ENCODE measurements at regions not wholly inside any gene's neighbourhood (a gene's known extent, or its start where the extent isn't known, plus 50 kb on each side); places are given as distances from the start of the nearest gene placed in this dataset.

GRCh38 chr6:92369309-92369708, 1050.0 kb downstream of the EPHA7 start:
- Histone ChIP-seq H3K23me2 (ENCODE audit: insufficient read length, low read depth, low read length, poor library complexity, severe bottlenecking) (no peaks in the 10 kb centered on the region), H4K20me1 (ENCODE audit: control insufficient read depth, insufficient read depth, insufficient read length) (no peaks in the 10 kb centered on the region), H3K14ac (ENCODE audit: insufficient read depth, low read length) (no peak overlapping the region), H2AFZ (ENCODE audit: low read length) (no peak overlapping the region), H2BK15ac (ENCODE audit: low read depth, low read length) (no peak overlapping the region), H3K4ac (ENCODE audit: low read depth, low read length) (no peak overlapping the region), H3K23ac (ENCODE audit: insufficient read length, low read depth, low read length) (no peak overlapping the region), H3K9me3 (ENCODE audit: control insufficient read depth, low read depth, low read length) (no peaks in the 10 kb centered on the region), H3K4me1 (ENCODE audit: insufficient read depth, low read length) (no peaks in the 10 kb centered on the region), H3K4me2 (ENCODE audit: insufficient read depth, insufficient read length, low read length) (no peak overlapping the region), H3T11ph (ENCODE audit: low read length) (no peak overlapping the region), H3K9ac (ENCODE audit: extremely low read depth, insufficient read length, low read length) (no peak overlapping the region), H2BK20ac (ENCODE audit: low read depth, low read length, poor library complexity, severe bottlenecking) (no peak overlapping the region), H3K27me3 (ENCODE audit: insufficient read depth, low read length) (no peaks in the 10 kb centered on the region), H3K79me2 (ENCODE audit: insufficient read depth, low read length) (no peaks in the 10 kb centered on the region), H4K5ac (ENCODE audit: insufficient read length, low read depth, low read length) (no peak overlapping the region), H4K91ac (ENCODE audit: insufficient read length, low read depth, low read length) (no peak overlapping the region), H3K79me1 (ENCODE audit: insufficient read depth, low read depth, low read length, poor library complexity, severe bottlenecking) (no peaks in the 10 kb centered on the region), H3K27ac (ENCODE audit: insufficient read length, low read depth, low read length) (no peak overlapping the region), H2AK5ac (ENCODE audit: insufficient read length, low read length) (no peak overlapping the region), H3K18ac (ENCODE audit: insufficient read length, low read depth, low read length) (no peak overlapping the region), H4K8ac (replicated peaks; ENCODE audit: insufficient read length, low read depth, low read length) (no peak overlapping the region), H2BK5ac (ENCODE audit: insufficient read length, low read length) (no peak overlapping the region), H2BK120ac (ENCODE audit: low read depth, low read length, poor library complexity, severe bottlenecking) (no peak overlapping the region), H3K56ac (ENCODE audit: insufficient read length, low read depth, low read length) (no peak overlapping the region), H2BK12ac (ENCODE audit: insufficient read length, low read depth, low read length) (no peak overlapping the region)
- Mint-ChIP-seq H3K4me3 (no peak overlapping the region), H3K9me3 (no peaks in the 10 kb centered on the region), H3K4me1 (0 out of 4 replicates have a peak, but pooled peaks cover 3 to 8% of the 10 kb centered on the region in 2 experiments), H3K27me3 (ENCODE audit: low read depth) (no peaks in the 10 kb centered on the region), H3K27ac (no peak overlapping the region), H3K36me3 (ENCODE audit: insufficient read depth in 1 of 3, low read depth in 3 of 3) (peaks cover 0 to 4% (median 0%) of the 10 kb centered on the region in 3 experiments; a peak in 2 of 7 replicates)
- WGBS (ENCODE audit: extremely low coverage, insufficient read length, low lambda C conversion rate), result no CpG with 5 or more reads among the region's 2 CpGs
- DNase-seq, result no peak
- TF ChIP-seq, protein P1, sequence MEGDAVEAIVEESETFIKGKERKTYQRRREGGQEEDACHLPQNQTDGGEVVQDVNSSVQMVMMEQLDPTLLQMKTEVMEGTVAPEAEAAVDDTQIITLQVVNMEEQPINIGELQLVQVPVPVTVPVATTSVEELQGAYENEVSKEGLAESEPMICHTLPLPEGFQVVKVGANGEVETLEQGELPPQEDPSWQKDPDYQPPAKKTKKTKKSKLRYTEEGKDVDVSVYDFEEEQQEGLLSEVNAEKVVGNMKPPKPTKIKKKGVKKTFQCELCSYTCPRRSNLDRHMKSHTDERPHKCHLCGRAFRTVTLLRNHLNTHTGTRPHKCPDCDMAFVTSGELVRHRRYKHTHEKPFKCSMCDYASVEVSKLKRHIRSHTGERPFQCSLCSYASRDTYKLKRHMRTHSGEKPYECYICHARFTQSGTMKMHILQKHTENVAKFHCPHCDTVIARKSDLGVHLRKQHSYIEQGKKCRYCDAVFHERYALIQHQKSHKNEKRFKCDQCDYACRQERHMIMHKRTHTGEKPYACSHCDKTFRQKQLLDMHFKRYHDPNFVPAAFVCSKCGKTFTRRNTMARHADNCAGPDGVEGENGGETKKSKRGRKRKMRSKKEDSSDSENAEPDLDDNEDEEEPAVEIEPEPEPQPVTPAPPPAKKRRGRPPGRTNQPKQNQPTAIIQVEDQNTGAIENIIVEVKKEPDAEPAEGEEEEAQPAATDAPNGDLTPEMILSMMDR (conservative IDR thresholded peaks at IDR 0.05), result no peak

Measured in H9 (cell line).